Mononuclear cell (primary cell): ENCODE measurements at regions not wholly inside any gene's neighbourhood (a gene's known extent, or its start where the extent isn't known, plus 50 kb on each side); places are given as distances from the start of the nearest gene placed in this dataset.

Experiments used
- H3K27me3 ChIP-seq: 2 replicates; pipeline ENCODE4 v1.6.0; 2011; ENCODE audit warnings: low read length, control low read depth; ENCODE audit not compliant: insufficient read depth
- H3K4me1 ChIP-seq: 2 replicates; pipeline ENCODE4 v1.5.1; 2011; ENCODE audit warnings: mild to moderate bottlenecking, low read length, control low read depth; ENCODE audit not compliant: insufficient read depth
- H3K4me3 ChIP-seq: 2 replicates; pipeline ENCODE4 v1.5.1; 2011; ENCODE audit warnings: mild to moderate bottlenecking, low read length, moderate library complexity
- H3K9me3 ChIP-seq: 2 replicates; pipeline ENCODE4 v1.5.1; 2011; ENCODE audit warnings: low read depth, mild to moderate bottlenecking, control low read depth, low read length

- Histone ChIP-seq H3K9me3 (no peaks in the 10 kb centered on the region), H3K4me3 (no peak overlapping the region), H3K27me3 (peaks cover 3% of the 10 kb centered on the region), H3K4me1 (no peaks in the 10 kb centered on the region)
Observed at GRCh38 chr5:158155811-158156505, 297.0 kb upstream of the CLINT1 start.

GRCh38 chr5:158155067-158155466 is 296.1 kb upstream of the CLINT1 start:
- Histone ChIP-seq H3K9me3 (no peaks in the 10 kb centered on the region), H3K4me1 (no peaks in the 10 kb centered on the region)

GRCh38 chr5:158154226-158155005 is 295.5 kb upstream of the CLINT1 start:
- no peak overlapping the region for H3K4me3 ChIP-seq
- H3K27me3 ChIP-seq, result peaks cover 3% of the 10 kb centered on the region
- H3K9me3 ChIP-seq, result no peaks in the 10 kb centered on the region
- H3K4me1 ChIP-seq, result no peaks in the 10 kb centered on the region

More at GRCh38 chr5:158155067-158155466, 296.1 kb upstream of the CLINT1 start:
- H3K4me3 ChIP-seq, result no peak overlapping the region
- H3K27me3 ChIP-seq, result peaks cover 3% of the 10 kb centered on the region

- no peak overlapping the region for H3K4me3 ChIP-seq
- H3K27me3 ChIP-seq, result peaks cover 3% of the 10 kb centered on the region
- H3K9me3 ChIP-seq, result no peaks in the 10 kb centered on the region
- no peaks in the 10 kb centered on the region for H3K4me1 ChIP-seq
Observed at GRCh38 chr5:158153508-158153907, 294.6 kb upstream of the CLINT1 start.

GRCh38 chr5:158152136-158152535 is 293.2 kb upstream of the CLINT1 start:
- H3K4me1 ChIP-seq, result no peaks in the 10 kb centered on the region
- peaks cover 3% of the 10 kb centered on the region for H3K27me3 ChIP-seq
- H3K9me3 ChIP-seq, result no peaks in the 10 kb centered on the region
- H3K4me3 ChIP-seq, result no peak overlapping the region

- Histone ChIP-seq H3K27me3 (peaks cover 3% of the 10 kb centered on the region), H3K4me1 (no peaks in the 10 kb centered on the region), H3K4me3 (no peak overlapping the region), H3K9me3 (no peaks in the 10 kb centered on the region)
Observed at GRCh38 chr5:158147227-158147626, 288.3 kb upstream of the CLINT1 start.

- Histone ChIP-seq H3K27me3 (peaks cover 3% of the 10 kb centered on the region), H3K9me3 (no peaks in the 10 kb centered on the region), H3K4me3 (no peak overlapping the region), H3K4me1 (no peaks in the 10 kb centered on the region)
Observed at GRCh38 chr5:158145827-158146226, 286.9 kb upstream of the CLINT1 start.

GRCh38 chr5:158143081-158143480 is 284.1 kb upstream of the CLINT1 start:
- Histone ChIP-seq H3K27me3 (peaks cover 3% of the 10 kb centered on the region), H3K4me1 (no peaks in the 10 kb centered on the region), H3K9me3 (no peaks in the 10 kb centered on the region), H3K4me3 (no peak overlapping the region)

GRCh38 chr5:158142156-158142555 is 283.2 kb upstream of the CLINT1 start:
- Histone ChIP-seq H3K27me3 (peaks cover 3% of the 10 kb centered on the region), H3K4me1 (no peaks in the 10 kb centered on the region)

GRCh38 chr5:158140120-158140731 is 281.3 kb upstream of the CLINT1 start:
- no peaks in the 10 kb centered on the region for H3K9me3 ChIP-seq
- peaks cover 3% of the 10 kb centered on the region for H3K27me3 ChIP-seq
- no peaks in the 10 kb centered on the region for H3K4me1 ChIP-seq
- H3K4me3 ChIP-seq, result no peak overlapping the region

More at GRCh38 chr5:158142156-158142555, 283.2 kb upstream of the CLINT1 start:
- Histone ChIP-seq H3K4me3 (no peak overlapping the region), H3K9me3 (no peaks in the 10 kb centered on the region)

- H3K4me3 ChIP-seq, result no peak overlapping the region
- H3K4me1 ChIP-seq, result no peaks in the 10 kb centered on the region
Observed at GRCh38 chr5:158139161-158139560, 280.2 kb upstream of the CLINT1 start.

GRCh38 chr5:158135682-158136179 is 276.8 kb upstream of the CLINT1 start:
- no peak overlapping the region for H3K4me3 ChIP-seq
- H3K9me3 ChIP-seq, result no peaks in the 10 kb centered on the region
- H3K27me3 ChIP-seq, result no peaks in the 10 kb centered on the region
- H3K4me1 ChIP-seq, result no peaks in the 10 kb centered on the region

More at GRCh38 chr5:158139161-158139560, 280.2 kb upstream of the CLINT1 start:
- Histone ChIP-seq H3K27me3 (peaks cover 3% of the 10 kb centered on the region), H3K9me3 (no peaks in the 10 kb centered on the region)

- no peaks in the 10 kb centered on the region for H3K9me3 ChIP-seq
- H3K4me3 ChIP-seq, result no peak overlapping the region
- no peaks in the 10 kb centered on the region for H3K27me3 ChIP-seq
- H3K4me1 ChIP-seq, result no peaks in the 10 kb centered on the region
Observed at GRCh38 chr5:158133369-158133768, 274.4 kb upstream of the CLINT1 start.

GRCh38 chr5:158127536-158127935 is 268.6 kb upstream of the CLINT1 start:
- no peak overlapping the region for H3K4me3 ChIP-seq

More at GRCh38 chr5:158127536-158127935, 268.6 kb upstream of the CLINT1 start:
- Histone ChIP-seq H3K9me3 (no peaks in the 10 kb centered on the region), H3K4me1 (no peaks in the 10 kb centered on the region), H3K27me3 (no peaks in the 10 kb centered on the region)
